ENCODE measurements at regions not wholly inside any gene's neighbourhood (a gene's known extent, or its start where the extent isn't known, plus 50 kb on each side); places are given as distances from the start of the nearest gene placed in this dataset.

- TF ChIP-seq CTCF (IDR thresholded peaks at IDR 0.05) = no peak
- TF ChIP-seq POLR2A (IDR thresholded peaks at IDR 0.05) = no peak
Observed at GRCh38 chr3:99012051-99012450, 110.6 kb upstream of the DCBLD2 start.
